Testis (tissue), 2 donors: ENCODE measurements at regions not wholly inside any gene's neighbourhood (a gene's known extent, or its start where the extent isn't known, plus 50 kb on each side); places are given as distances from the start of the nearest gene placed in this dataset.

ENCODE experiments used
- DNase-seq: peaks from one replicate; pipeline ENCODE4 v3.0.0-alpha.2; 2019
- H3K27ac ChIP-seq, 2 donors: fragments of 200-600 bp; sonication (generic); one replicate each; pipeline ENCODE4 v1.5.1; 2019
- H3K27me3 ChIP-seq: fragments of 200-600 bp; sonication (generic); one replicate; pipeline ENCODE4 v1.5.1; 2019
- H3K36me3 ChIP-seq: fragments of 200-600 bp; sonication (generic); one replicate; pipeline ENCODE4 v1.5.1; 2017; ENCODE audit warnings: low read depth; ENCODE audit errors: missing control alignments
- H3K4me1 ChIP-seq: fragments of 200-600 bp; sonication (generic); one replicate; pipeline ENCODE4 v1.5.1; 2019
- H3K4me3 ChIP-seq, 2 donors: fragments of 200-600 bp; sonication (generic); one replicate each; pipeline ENCODE4 v1.5.1; 2017 to 2019
- H3K9me3 ChIP-seq: fragments of 200-600 bp; sonication (generic); one replicate; pipeline ENCODE4 v1.5.1; 2017
- POLR2A ChIP-seq: fragments of 450-650 bp; IDR thresholded peaks from one replicate; pipeline ENCODE4 v1.6.1; 2017; ENCODE audit warnings: antibody characterized with exemption, mild to moderate bottlenecking, moderate library complexity
- WGBS, 2 donors: methylation state at CpG; one replicate each; pipeline ENCODE4 v1.1.5; 2018; 5-methylcytosine and 5-hydroxymethylcytosine counted together
- intact Hi-C: fragments of 100-400 bp; cut with DNase I; formaldehyde crosslinking; loops from one replicate; pipeline ENCODE4 v1.15.1; 2023; ENCODE audit warnings: low total_unique reads
- TF ChIP-seq, protein P1 (sequence below), 3 experiments: fragments of 450-650 bp in 2 of 3; fragments of 200-600 bp in 1 of 3; sonication (generic) in 1 of 3; IDR thresholded peaks; one replicate each; pipeline ENCODE4 v1.5.1; 2016 to 2019; ENCODE audit warnings: antibody characterized with exemption in 3 of 3, mild to moderate bottlenecking in 2 of 3, moderate library complexity in 1 of 3

DNA sequence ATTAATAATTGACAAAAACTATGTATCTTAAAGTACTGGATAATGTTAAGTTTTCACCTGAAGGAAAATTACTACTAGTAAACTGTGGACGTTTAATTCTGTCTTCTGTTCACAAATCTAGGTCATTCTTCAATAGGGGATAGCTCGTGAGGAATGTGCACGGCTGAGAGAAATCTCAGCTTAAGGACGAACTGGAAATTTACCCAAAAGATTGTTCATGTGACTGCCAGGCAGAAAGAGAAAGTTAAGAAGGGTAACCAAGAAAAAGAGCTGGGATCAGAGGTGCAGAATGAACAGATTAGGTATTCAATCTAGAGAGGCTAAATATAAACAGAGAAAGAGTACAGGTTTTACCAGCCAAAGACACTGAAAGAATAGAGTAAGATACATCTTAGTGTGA, 245.3 kb downstream of the CASP12 start:
- intact Hi-C loops, result no loop called here
- 39 to 53% methylated on average over 4 of the region's 4 CpGs for WGBS, 2 donors
- no peak overlapping the region for H3K4me3 ChIP-seq

DNA sequence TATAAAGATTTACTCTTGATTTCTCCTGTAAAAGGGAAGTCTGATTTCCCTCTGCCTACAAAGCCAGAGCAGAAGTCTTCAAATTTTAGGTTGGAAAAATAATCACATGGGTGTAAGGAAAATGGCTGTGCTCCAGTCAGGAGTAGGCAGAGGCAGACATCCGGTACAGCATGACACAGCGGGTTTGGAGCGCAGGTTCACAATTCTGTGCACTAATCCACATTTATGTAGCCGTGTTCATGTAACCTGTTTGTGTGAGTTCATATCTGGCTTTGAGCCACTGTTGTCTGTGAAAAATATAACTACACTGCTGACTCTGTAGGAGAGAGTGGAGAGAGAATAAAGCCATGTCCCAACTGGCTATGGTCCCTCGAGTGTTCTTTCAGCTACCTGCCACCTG, 248.0 kb downstream of the CASP12 start:
- no peak for DNase-seq
- Histone ChIP-seq H3K4me1 (no peaks in the 10 kb centered on the region), H3K4me3 (no peak overlapping the region), H3K36me3 (no peaks in the 10 kb centered on the region), H3K27ac (no peak overlapping the region), H3K9me3 (no peaks in the 10 kb centered on the region), H3K27me3 (no peaks in the 10 kb centered on the region)
- WGBS, 2 donors, result 91 to 92% methylated on average over 5 of the region's 5 CpGs
- intact Hi-C loops, result no loop called here
- no peak for TF ChIP-seq POLR2A
- TF ChIP-seq, protein P1, sequence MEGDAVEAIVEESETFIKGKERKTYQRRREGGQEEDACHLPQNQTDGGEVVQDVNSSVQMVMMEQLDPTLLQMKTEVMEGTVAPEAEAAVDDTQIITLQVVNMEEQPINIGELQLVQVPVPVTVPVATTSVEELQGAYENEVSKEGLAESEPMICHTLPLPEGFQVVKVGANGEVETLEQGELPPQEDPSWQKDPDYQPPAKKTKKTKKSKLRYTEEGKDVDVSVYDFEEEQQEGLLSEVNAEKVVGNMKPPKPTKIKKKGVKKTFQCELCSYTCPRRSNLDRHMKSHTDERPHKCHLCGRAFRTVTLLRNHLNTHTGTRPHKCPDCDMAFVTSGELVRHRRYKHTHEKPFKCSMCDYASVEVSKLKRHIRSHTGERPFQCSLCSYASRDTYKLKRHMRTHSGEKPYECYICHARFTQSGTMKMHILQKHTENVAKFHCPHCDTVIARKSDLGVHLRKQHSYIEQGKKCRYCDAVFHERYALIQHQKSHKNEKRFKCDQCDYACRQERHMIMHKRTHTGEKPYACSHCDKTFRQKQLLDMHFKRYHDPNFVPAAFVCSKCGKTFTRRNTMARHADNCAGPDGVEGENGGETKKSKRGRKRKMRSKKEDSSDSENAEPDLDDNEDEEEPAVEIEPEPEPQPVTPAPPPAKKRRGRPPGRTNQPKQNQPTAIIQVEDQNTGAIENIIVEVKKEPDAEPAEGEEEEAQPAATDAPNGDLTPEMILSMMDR (IDR thresholded peaks at IDR 0.05), result no peak

More for the DNA sequence above, 245.3 kb downstream of the CASP12 start:
- H3K36me3 ChIP-seq, result no peaks in the 10 kb centered on the region
- TF ChIP-seq POLR2A, result no peak
- TF ChIP-seq, protein P1 (IDR thresholded peaks at IDR 0.05), result no peak
- H3K9me3 ChIP-seq, result no peaks in the 10 kb centered on the region
- H3K27me3 ChIP-seq, result no peaks in the 10 kb centered on the region
- no peak for DNase-seq
- no peak overlapping the region for H3K27ac ChIP-seq
- no peaks in the 10 kb centered on the region for H3K4me1 ChIP-seq

DNA sequence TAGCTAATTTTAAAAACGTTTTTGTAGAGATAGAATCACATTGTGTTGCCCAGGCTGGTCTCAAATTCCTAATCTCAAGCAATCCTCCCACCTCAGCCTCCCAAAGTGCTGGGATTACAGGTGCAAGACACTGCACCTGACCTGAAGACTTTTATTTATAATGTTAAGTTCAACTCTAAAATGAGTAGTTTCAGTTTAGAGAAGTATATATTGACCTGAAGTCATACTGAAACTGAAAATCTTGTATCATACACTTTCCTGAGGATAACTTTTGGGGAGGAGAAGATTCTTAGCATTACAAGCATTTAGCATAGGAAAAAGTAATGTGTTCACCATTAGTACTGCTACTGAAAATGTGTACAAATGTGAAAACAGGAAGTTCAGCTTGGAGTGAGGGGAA, 249.3 kb downstream of the CASP12 start:
- WGBS, 2 donors, result 35 to 38% methylated on average over 1 of the region's 1 CpG
- DNase-seq, result no peak
- Histone ChIP-seq H3K36me3 (no peaks in the 10 kb centered on the region), H3K4me1 (no peaks in the 10 kb centered on the region), H3K27ac (no peak overlapping the region), H3K27me3 (no peaks in the 10 kb centered on the region), H3K4me3 (no peak overlapping the region), H3K9me3 (no peaks in the 10 kb centered on the region)
- intact Hi-C loops, result no loop called here
- TF ChIP-seq POLR2A, result no peak
- TF ChIP-seq, protein P1 (IDR thresholded peaks at IDR 0.05), result no peak

DNA sequence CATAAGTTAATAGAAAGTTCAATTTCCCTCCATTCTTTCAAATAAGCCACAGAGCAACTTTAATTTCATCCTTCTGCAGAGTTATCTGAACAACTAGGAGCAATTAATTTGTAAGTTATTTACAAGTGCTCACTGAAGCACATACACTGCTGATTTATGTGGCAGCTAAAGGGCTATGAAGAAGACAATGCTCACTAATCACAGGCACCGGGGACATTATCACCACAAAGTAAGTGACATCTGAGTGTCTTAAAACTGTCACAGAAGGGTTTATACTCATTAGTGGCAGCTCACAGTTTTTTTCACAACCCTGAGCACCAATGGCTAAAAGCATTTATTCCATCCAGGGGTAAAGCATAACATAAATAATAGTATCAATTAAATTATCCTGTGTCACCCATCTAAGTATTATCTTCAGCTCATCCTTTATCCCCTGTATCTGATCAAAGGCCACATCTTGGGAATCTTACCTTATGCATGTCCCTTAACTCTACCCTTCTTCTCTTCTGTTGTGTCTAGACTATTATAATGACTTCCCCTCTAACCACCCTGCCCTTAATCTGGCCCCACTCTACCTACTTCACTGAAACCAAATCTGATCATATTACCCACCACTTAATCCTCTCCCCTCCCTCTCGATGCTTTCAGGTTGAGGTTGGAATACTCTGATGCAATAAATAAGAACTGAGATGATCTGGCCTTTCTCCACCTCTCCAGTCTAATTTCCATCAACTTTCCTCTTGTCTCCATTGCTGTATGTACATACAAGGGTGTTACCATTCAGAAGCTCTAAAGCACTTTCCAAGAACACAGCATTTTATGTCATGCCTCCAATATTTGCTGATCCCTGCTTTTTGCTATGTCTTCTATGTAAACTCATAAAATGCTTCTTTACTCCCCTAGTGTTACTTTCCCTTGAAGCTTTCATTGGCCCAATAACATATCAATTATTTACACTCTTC, 252.7 kb downstream of the CASP12 start:
- WGBS, 2 donors, result 54 to 66% methylated on average over 2 of the region's 2 CpGs
- no peak for TF ChIP-seq POLR2A
- TF ChIP-seq, protein P1 (IDR thresholded peaks at IDR 0.05), result no peak

More for the DNA sequence above, 252.7 kb downstream of the CASP12 start:
- H3K4me1 ChIP-seq, result no peaks in the 10 kb centered on the region
- intact Hi-C loops, result no loop called here
- H3K27ac ChIP-seq, result no peak overlapping the region
- no peak overlapping the region for H3K4me3 ChIP-seq
- DNase-seq, result no peak
- no peaks in the 10 kb centered on the region for H3K9me3 ChIP-seq
- H3K36me3 ChIP-seq, result no peaks in the 10 kb centered on the region
- no peaks in the 10 kb centered on the region for H3K27me3 ChIP-seq
